Smooth muscle cell (in vitro differentiated cells): ENCODE measurements at regions not wholly inside any gene's neighbourhood (a gene's known extent, or its start where the extent isn't known, plus 50 kb on each side); places are given as distances from the start of the nearest gene placed in this dataset.

ENCODE experiments used
- DNase-seq: peaks from one replicate; lab custom pipeline; 2025; ENCODE audit not compliant: unreplicated experiment; lab: John Stamatoyannopoulos, UW
- H2AFZ ChIP-seq: fragments of 200-600 bp; sonication (generic); 2 replicates; pipeline ENCODE4 v1.6.0; 2016; ENCODE audit warnings: antibody characterized with exemption, low read depth, mild to moderate bottlenecking
- H3F3A ChIP-seq: fragments of 200-600 bp; sonication (generic); 2 replicates; pipeline ENCODE4 v1.6.0; 2017; ENCODE audit warnings: antibody characterized with exemption, low read depth
- H3K27ac ChIP-seq: fragments of 200-600 bp; sonication (generic); 2 replicates; pipeline ENCODE4 v1.5.1; 2016; ENCODE audit warnings: low read depth, mild to moderate bottlenecking
- H3K27me3 ChIP-seq: fragments of 200-600 bp; sonication (generic); 2 replicates; pipeline ENCODE4 v1.6.1; 2016; ENCODE audit warnings: low read depth, mild to moderate bottlenecking
- H3K36me3 ChIP-seq: fragments of 200-600 bp; sonication (generic); 2 replicates; pipeline ENCODE4 v1.5.1; 2016; ENCODE audit warnings: low read depth
- H3K4me1 ChIP-seq: fragments of 200-600 bp; sonication (generic); 2 replicates; pipeline ENCODE4 v1.5.1; 2016; ENCODE audit warnings: low read depth
- H3K4me2 ChIP-seq: fragments of 200-600 bp; sonication (generic); 2 replicates; pipeline ENCODE4 v1.6.0; 2016; ENCODE audit warnings: mild to moderate bottlenecking
- H3K4me3 ChIP-seq: fragments of 200-600 bp; sonication (generic); 2 replicates; pipeline ENCODE4 v1.5.1; 2016; ENCODE audit warnings: mild to moderate bottlenecking
- H3K79me2 ChIP-seq: fragments of 200-600 bp; sonication (generic); 2 replicates; pipeline ENCODE4 v1.6.0; 2016; ENCODE audit warnings: low read depth, mild to moderate bottlenecking
- H3K9ac ChIP-seq: fragments of 200-600 bp; sonication (generic); 2 replicates; pipeline ENCODE4 v1.6.0; 2016; ENCODE audit warnings: low read depth
- H3K9me3 ChIP-seq: fragments of 200-600 bp; sonication (generic); replicated peaks from 2 replicates; pipeline ENCODE4 v1.5.1; 2016; ENCODE audit warnings: low read depth
- H4K20me1 ChIP-seq: fragments of 200-600 bp; sonication (generic); 2 replicates; pipeline ENCODE4 v1.6.0; 2016; ENCODE audit warnings: low read depth
- CTCF ChIP-seq: fragments of 200-600 bp; sonication (generic); IDR thresholded peaks from 2 replicates; pipeline ENCODE4 v1.5.1; 2017; ENCODE audit warnings: borderline replicate concordance, mild to moderate bottlenecking, antibody characterized with exemption; ENCODE audit not compliant: insufficient read depth, poor library complexity, severe bottlenecking
- WGBS: methylation state at CpG from one replicate; pipeline ENCODE4 v1.1.7; 2016; ENCODE audit warnings: low lambda C conversion rate; 5-methylcytosine and 5-hydroxymethylcytosine counted together

GRCh38 chr17:33582661-33583060 lies 289.6 kb upstream of the ASIC2 start:
- Histone ChIP-seq H4K20me1 (no peaks in the 10 kb centered on the region), H3K36me3 (no peaks in the 10 kb centered on the region), H3K4me2 (no peak overlapping the region), H3K27me3 (no peaks in the 10 kb centered on the region), H3K27ac (no peak overlapping the region), H2AFZ (no peak overlapping the region), H3K9ac (no peak overlapping the region), H3K4me3 (no peak overlapping the region), H3F3A (no peaks in the 10 kb centered on the region), H3K4me1 (no peaks in the 10 kb centered on the region), H3K79me2 (no peaks in the 10 kb centered on the region), H3K9me3 (no peaks in the 10 kb centered on the region)
- DNase-seq, result no peak
- no peak for TF ChIP-seq CTCF
- WGBS, result 45% methylated on average over 2 of the region's 2 CpGs

GRCh38 chr17:33583518-33584417 lies 290.7 kb upstream of the ASIC2 start:
- no peaks in the 10 kb centered on the region for H4K20me1 ChIP-seq
- no peak for DNase-seq
- no peak overlapping the region for H3K4me3 ChIP-seq
- no peaks in the 10 kb centered on the region for H3K36me3 ChIP-seq
- no peak for TF ChIP-seq CTCF
- H3K27me3 ChIP-seq, result no peaks in the 10 kb centered on the region
- no peaks in the 10 kb centered on the region for H3F3A ChIP-seq
- peak overlapping the region; percentile 18 for H2AFZ ChIP-seq
- H3K4me1 ChIP-seq, result no peaks in the 10 kb centered on the region
- H3K9me3 ChIP-seq, result no peaks in the 10 kb centered on the region
- no peaks in the 10 kb centered on the region for H3K79me2 ChIP-seq
- H3K4me2 ChIP-seq, result no peak overlapping the region
- no peak overlapping the region for H3K27ac ChIP-seq
- WGBS, result 91% methylated on average over 7 of the region's 7 CpGs
- no peak overlapping the region for H3K9ac ChIP-seq

GRCh38 chr17:33593991-33594390 lies 300.9 kb upstream of the ASIC2 start:
- H3K36me3 ChIP-seq, result no peaks in the 10 kb centered on the region
- no peaks in the 10 kb centered on the region for H3K79me2 ChIP-seq
- no peak overlapping the region for H3K9ac ChIP-seq
- H2AFZ ChIP-seq, result no peak overlapping the region
- H3K4me3 ChIP-seq, result no peak overlapping the region
- no peak for TF ChIP-seq CTCF
- peaks cover 10% of the 10 kb centered on the region for H3K27me3 ChIP-seq
- no peak overlapping the region for H3K27ac ChIP-seq
- H3F3A ChIP-seq, result no peaks in the 10 kb centered on the region
- 87% methylated on average over 4 of the region's 4 CpGs for WGBS
- H3K4me2 ChIP-seq, result no peak overlapping the region
- H3K4me1 ChIP-seq, result peaks cover 6% of the 10 kb centered on the region
- no peak for DNase-seq
- no peaks in the 10 kb centered on the region for H4K20me1 ChIP-seq
- no peaks in the 10 kb centered on the region for H3K9me3 ChIP-seq

DNA sequence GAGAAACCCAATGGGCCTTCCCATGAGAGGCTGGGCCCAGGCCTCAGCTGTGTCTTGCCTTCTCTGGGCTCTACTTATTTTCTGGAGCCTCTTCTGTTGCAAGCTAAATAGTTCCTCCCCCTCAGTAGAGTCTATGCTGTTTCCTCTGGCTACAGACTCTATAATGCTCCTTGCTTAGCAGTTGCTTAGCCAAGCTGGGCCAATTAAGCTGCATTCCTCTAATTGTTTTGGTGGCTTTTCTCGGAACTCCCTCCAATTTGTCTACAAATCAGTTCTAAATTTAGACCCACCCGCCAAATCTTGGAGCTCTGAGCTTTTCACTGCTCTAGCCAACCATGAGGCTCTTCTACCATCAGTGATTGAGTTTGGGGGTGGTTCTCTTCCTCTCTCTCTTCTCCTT lies 302.7 kb upstream of the ASIC2 start:
- H3K4me3 ChIP-seq, result no peak overlapping the region
- H3K27ac ChIP-seq, result no peak overlapping the region
- no peaks in the 10 kb centered on the region for H3K27me3 ChIP-seq
- no peaks in the 10 kb centered on the region for H3K36me3 ChIP-seq
- H3K9me3 ChIP-seq, result no peaks in the 10 kb centered on the region
- 25% methylated on average over 2 of the region's 2 CpGs for WGBS
- H3K4me2 ChIP-seq, result peak overlapping the region; percentile 33
- no peak for TF ChIP-seq CTCF
- no peak overlapping the region for H2AFZ ChIP-seq
- H4K20me1 ChIP-seq, result no peaks in the 10 kb centered on the region
- no peak overlapping the region for H3K9ac ChIP-seq
- H3K79me2 ChIP-seq, result no peaks in the 10 kb centered on the region
- H3F3A ChIP-seq, result no peaks in the 10 kb centered on the region
- H3K4me1 ChIP-seq, result peaks cover 6% of the 10 kb centered on the region
- DNase-seq, result no peak
